ENCODE measurements at regions not wholly inside any gene's neighbourhood (a gene's known extent, or its start where the extent isn't known, plus 50 kb on each side); places are given as distances from the start of the nearest gene placed in this dataset.

GRCh38 chr5:103465891-103466290 is 96.7 kb downstream of the NUDT12 start:
- TF ChIP-seq TAF1 (IDR thresholded peaks at IDR 0.05; ENCODE audit: borderline replicate concordance, low read depth, low read length) (no peak), POLR2A (IDR thresholded peaks at IDR 0.05; ENCODE audit: low read depth, low read length) (no peak), POLR2AphosphoS5 (IDR thresholded peaks at IDR 0.05; ENCODE audit: low read depth, low read length) (no peak)

All from GM12892 (cell line).